ENCODE measurements at regions not wholly inside any gene's neighbourhood (a gene's known extent, or its start where the extent isn't known, plus 50 kb on each side); places are given as distances from the start of the nearest gene placed in this dataset.

DNA sequence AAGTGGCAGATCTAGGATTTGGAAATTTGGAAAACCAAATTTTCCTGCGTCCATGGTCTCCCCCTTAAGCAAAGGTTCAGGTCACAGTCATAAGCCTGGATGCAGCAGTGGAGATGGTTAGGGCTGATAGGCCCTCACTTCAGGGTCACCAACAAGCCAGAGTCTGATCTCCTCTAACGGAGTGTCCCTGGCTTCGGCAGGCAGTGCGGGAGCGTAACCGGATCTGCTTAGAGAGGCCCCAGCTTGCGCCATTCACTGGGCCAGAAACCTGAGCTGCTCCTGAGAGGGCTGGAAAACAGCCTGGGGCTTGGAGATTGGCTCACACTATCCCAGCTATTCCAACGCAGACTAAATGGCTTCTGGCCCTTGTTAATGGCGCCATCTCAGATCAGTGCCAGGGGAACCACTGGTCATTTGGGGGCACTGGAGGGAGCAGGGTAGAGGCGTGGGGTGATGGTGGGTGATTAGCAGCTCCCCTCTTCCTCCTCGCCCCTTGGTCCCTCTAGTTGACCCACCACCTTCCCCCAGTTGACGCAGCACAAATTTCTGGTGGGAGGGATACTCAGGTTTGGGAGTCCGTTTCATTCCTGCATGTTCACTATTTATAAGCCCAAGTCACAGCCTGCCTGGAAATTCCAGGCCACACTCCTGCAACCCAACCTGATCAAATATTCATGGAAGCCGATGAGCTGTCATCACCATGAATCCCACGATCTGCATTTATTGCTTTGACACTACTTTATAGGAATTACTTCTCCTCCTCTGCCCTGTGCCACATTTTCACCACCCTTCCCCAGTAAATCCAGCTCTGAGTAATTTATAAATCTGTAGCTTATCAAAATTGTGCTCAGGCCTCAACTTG, 134.6 kb upstream of the CPEB4 start (continued):
- TF ChIP-seq, protein P1, sequence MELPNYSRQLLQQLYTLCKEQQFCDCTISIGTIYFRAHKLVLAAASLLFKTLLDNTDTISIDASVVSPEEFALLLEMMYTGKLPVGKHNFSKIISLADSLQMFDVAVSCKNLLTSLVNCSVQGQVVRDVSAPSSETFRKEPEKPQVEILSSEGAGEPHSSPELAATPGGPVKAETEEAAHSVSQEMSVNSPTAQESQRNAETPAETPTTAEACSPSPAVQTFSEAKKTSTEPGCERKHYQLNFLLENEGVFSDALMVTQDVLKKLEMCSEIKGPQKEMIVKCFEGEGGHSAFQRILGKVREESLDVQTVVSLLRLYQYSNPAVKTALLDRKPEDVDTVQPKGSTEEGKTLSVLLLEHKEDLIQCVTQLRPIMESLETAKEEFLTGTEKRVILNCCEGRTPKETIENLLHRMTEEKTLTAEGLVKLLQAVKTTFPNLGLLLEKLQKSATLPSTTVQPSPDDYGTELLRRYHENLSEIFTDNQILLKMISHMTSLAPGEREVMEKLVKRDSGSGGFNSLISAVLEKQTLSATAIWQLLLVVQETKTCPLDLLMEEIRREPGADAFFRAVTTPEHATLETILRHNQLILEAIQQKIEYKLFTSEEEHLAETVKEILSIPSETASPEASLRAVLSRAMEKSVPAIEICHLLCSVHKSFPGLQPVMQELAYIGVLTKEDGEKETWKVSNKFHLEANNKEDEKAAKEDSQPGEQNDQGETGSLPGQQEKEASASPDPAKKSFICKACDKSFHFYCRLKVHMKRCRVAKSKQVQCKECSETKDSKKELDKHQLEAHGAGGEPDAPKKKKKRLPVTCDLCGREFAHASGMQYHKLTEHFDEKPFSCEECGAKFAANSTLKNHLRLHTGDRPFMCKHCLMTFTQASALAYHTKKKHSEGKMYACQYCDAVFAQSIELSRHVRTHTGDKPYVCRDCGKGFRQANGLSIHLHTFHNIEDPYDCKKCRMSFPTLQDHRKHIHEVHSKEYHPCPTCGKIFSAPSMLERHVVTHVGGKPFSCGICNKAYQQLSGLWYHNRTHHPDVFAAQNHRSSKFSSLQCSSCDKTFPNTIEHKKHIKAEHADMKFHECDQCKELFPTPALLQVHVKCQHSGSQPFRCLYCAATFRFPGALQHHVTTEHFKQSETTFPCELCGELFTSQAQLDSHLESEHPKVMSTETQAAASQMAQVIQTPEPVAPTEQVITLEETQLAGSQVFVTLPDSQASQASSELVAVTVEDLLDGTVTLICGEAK (IDR thresholded peaks at IDR 0.05), result no peak
- TF ChIP-seq, protein P1 (CRISPR knock-in tag; IDR thresholded peaks at IDR 0.05), result no peak
- TF ChIP-seq, protein P2, sequence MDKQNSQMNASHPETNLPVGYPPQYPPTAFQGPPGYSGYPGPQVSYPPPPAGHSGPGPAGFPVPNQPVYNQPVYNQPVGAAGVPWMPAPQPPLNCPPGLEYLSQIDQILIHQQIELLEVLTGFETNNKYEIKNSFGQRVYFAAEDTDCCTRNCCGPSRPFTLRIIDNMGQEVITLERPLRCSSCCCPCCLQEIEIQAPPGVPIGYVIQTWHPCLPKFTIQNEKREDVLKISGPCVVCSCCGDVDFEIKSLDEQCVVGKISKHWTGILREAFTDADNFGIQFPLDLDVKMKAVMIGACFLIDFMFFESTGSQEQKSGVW (CRISPR knock-in tag; IDR thresholded peaks at IDR 0.05; ENCODE audit: borderline replicate concordance), result no peak
- TF ChIP-seq MED13 (CRISPR knock-in tag; IDR thresholded peaks at IDR 0.05) (no peak), NR2C2 (CRISPR knock-in tag; IDR thresholded peaks at IDR 0.05; ENCODE audit: borderline replicate concordance) (no peak), ZNF331 (CRISPR knock-in tag; IDR thresholded peaks at IDR 0.05) (peak; percentile 82), GZF1 (CRISPR knock-in tag; IDR thresholded peaks at IDR 0.05) (no peak), ZNF780A (CRISPR knock-in tag; IDR thresholded peaks at IDR 0.05) (no peak), USF2 (IDR thresholded peaks at IDR 0.05; ENCODE audit: low read depth, low read length) (no peak), USF2 (CRISPR knock-in tag; IDR thresholded peaks at IDR 0.05; ENCODE audit: borderline replicate concordance) (no peak)
- TF ChIP-seq, protein P3, sequence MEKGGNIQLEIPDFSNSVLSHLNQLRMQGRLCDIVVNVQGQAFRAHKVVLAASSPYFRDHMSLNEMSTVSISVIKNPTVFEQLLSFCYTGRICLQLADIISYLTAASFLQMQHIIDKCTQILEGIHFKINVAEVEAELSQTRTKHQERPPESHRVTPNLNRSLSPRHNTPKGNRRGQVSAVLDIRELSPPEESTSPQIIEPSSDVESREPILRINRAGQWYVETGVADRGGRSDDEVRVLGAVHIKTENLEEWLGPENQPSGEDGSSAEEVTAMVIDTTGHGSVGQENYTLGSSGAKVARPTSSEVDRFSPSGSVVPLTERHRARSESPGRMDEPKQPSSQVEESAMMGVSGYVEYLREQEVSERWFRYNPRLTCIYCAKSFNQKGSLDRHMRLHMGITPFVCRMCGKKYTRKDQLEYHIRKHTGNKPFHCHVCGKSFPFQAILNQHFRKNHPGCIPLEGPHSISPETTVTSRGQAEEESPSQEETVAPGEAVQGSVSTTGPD (CRISPR knock-in tag; IDR thresholded peaks at IDR 0.05), result no peak

All from HepG2 (cell line).